ENCODE measurements at regions not wholly inside any gene's neighbourhood (a gene's known extent, or its start where the extent isn't known, plus 50 kb on each side); places are given as distances from the start of the nearest gene placed in this dataset.

GRCh38 chr6:139925894-139926641 lies 551.6 kb upstream of the CITED2 start:
- no peaks in the 10 kb centered on the region for H3K36me3 Mint-ChIP-seq (ENCODE audit: low read depth)
- H3K9me3 Mint-ChIP-seq = no peaks in the 10 kb centered on the region
- H3K4me1 Mint-ChIP-seq = peaks cover 9% of the 10 kb centered on the region
- no peak for TF ChIP-seq CTCF (IDR thresholded peaks at IDR 0.05; ENCODE audit: unreplicated experiment in 3 of 3)
- H3K27ac Mint-ChIP-seq = peak overlapping the region; percentile 0 to 22 (median 8)
- no peaks in the 10 kb centered on the region for H3K27me3 Mint-ChIP-seq (ENCODE audit: low read depth)
- H3K4me3 Mint-ChIP-seq = no peak overlapping the region

GRCh38 chr6:139923964-139924475 lies 549.6 kb upstream of the CITED2 start:
- Mint-ChIP-seq H3K27me3 (ENCODE audit: low read depth) (no peaks in the 10 kb centered on the region), H3K9me3 (no peaks in the 10 kb centered on the region), H3K27ac (no peak overlapping the region), H3K4me1 (peaks cover 21% of the 10 kb centered on the region), H3K4me3 (no peak overlapping the region), H3K36me3 (ENCODE audit: low read depth) (no peaks in the 10 kb centered on the region)
- no peak for TF ChIP-seq CTCF (IDR thresholded peaks at IDR 0.05; ENCODE audit: unreplicated experiment in 3 of 3)

- no peaks in the 10 kb centered on the region for H3K36me3 Mint-ChIP-seq (ENCODE audit: low read depth)
Measured at GRCh38 chr6:139922236-139922635, 547.8 kb upstream of the CITED2 start.

GRCh38 chr6:139920776-139921100 lies 546.3 kb upstream of the CITED2 start:
- peaks cover 21% of the 10 kb centered on the region for H3K4me1 Mint-ChIP-seq
- H3K27ac Mint-ChIP-seq = peak overlapping the region in 1 of 3 experiments; percentile 5
- no peak for TF ChIP-seq CTCF (IDR thresholded peaks at IDR 0.05; ENCODE audit: unreplicated experiment in 3 of 3)
- no peak overlapping the region for H3K4me3 Mint-ChIP-seq
- H3K27me3 Mint-ChIP-seq (ENCODE audit: low read depth) = no peaks in the 10 kb centered on the region
- no peaks in the 10 kb centered on the region for H3K36me3 Mint-ChIP-seq (ENCODE audit: low read depth)
- H3K9me3 Mint-ChIP-seq = no peaks in the 10 kb centered on the region

More at GRCh38 chr6:139922236-139922635, 547.8 kb upstream of the CITED2 start:
- Mint-ChIP-seq H3K4me3 (no peak overlapping the region), H3K27me3 (ENCODE audit: low read depth) (no peaks in the 10 kb centered on the region), H3K9me3 (no peaks in the 10 kb centered on the region), H3K4me1 (peaks cover 29% of the 10 kb centered on the region), H3K27ac (no peak overlapping the region)
- no peak for TF ChIP-seq CTCF (IDR thresholded peaks at IDR 0.05; ENCODE audit: unreplicated experiment in 3 of 3)

GRCh38 chr6:139920027-139920775 lies 545.8 kb upstream of the CITED2 start:
- TF ChIP-seq CTCF (IDR thresholded peaks at IDR 0.05; ENCODE audit: unreplicated experiment in 3 of 3) = no peak
- H3K27ac Mint-ChIP-seq = peak overlapping the region in 1 of 3 experiments; percentile 5
- no peak overlapping the region for H3K4me3 Mint-ChIP-seq
- no peaks in the 10 kb centered on the region for H3K9me3 Mint-ChIP-seq
- H3K27me3 Mint-ChIP-seq (ENCODE audit: low read depth) = no peaks in the 10 kb centered on the region
- no peaks in the 10 kb centered on the region for H3K36me3 Mint-ChIP-seq (ENCODE audit: low read depth)
- peaks cover 20% of the 10 kb centered on the region for H3K4me1 Mint-ChIP-seq

Measured in nephron (organoid).